Glutamatergic neuron (in vitro differentiated cells): ENCODE measurements at regions not wholly inside any gene's neighbourhood (a gene's known extent, or its start where the extent isn't known, plus 50 kb on each side); places are given as distances from the start of the nearest gene placed in this dataset.

Source experiments
- DNase-seq: peaks from one replicate; pipeline ENCODE4 v3.0.0; 2022
- H3K27ac Mint-ChIP-seq: one replicate; pipeline ENCODE4 v1.8.0; 2020; ENCODE audit warnings: mild to moderate bottlenecking, mixed read lengths, inconsistent platforms; ENCODE audit not compliant: unreplicated experiment
- H3K27me3 Mint-ChIP-seq: one replicate; pipeline ENCODE4 v1.8.0; 2020; ENCODE audit warnings: mild to moderate bottlenecking, moderate library complexity, mixed read lengths, inconsistent platforms; ENCODE audit not compliant: unreplicated experiment
- H3K36me3 Mint-ChIP-seq: one replicate; pipeline ENCODE4 v1.8.0; 2020; ENCODE audit warnings: mild to moderate bottlenecking, mixed read lengths, inconsistent platforms; ENCODE audit not compliant: unreplicated experiment
- H3K4me1 Mint-ChIP-seq: one replicate; pipeline ENCODE4 v1.8.0; 2020; ENCODE audit warnings: mild to moderate bottlenecking, low read depth, mixed read lengths, inconsistent platforms; ENCODE audit not compliant: unreplicated experiment
- H3K4me3 Mint-ChIP-seq: one replicate; pipeline ENCODE4 v1.8.0; 2020; ENCODE audit warnings: mild to moderate bottlenecking, mixed read lengths, inconsistent platforms; ENCODE audit not compliant: unreplicated experiment
- H3K9me3 Mint-ChIP-seq: one replicate; pipeline ENCODE4 v1.8.0; 2020; ENCODE audit warnings: mild to moderate bottlenecking, moderate library complexity, mixed read lengths, inconsistent platforms; ENCODE audit not compliant: unreplicated experiment
- CTCF ChIP-seq: fragments of 200-600 bp; sonication (generic); IDR thresholded peaks from one replicate; pipeline ENCODE4 v1.5.0; 2021; ENCODE audit not compliant: partially characterized antibody, unreplicated experiment

GRCh38 chr12:38445040-38445439 is 128.5 kb downstream of the ALG10B start:
- Mint-ChIP-seq H3K36me3 (no peaks in the 10 kb centered on the region), H3K4me1 (no peaks in the 10 kb centered on the region), H3K4me3 (no peak overlapping the region), H3K27ac (no peak overlapping the region), H3K27me3 (no peaks in the 10 kb centered on the region), H3K9me3 (peaks cover 2% of the 10 kb centered on the region)
- TF ChIP-seq CTCF, result no peak
- no peak for DNase-seq

GRCh38 chr12:38448991-38449390 is 132.4 kb downstream of the ALG10B start:
- Mint-ChIP-seq H3K4me3 (no peak overlapping the region), H3K27ac (no peak overlapping the region), H3K4me1 (no peaks in the 10 kb centered on the region), H3K27me3 (no peaks in the 10 kb centered on the region), H3K9me3 (no peaks in the 10 kb centered on the region), H3K36me3 (no peaks in the 10 kb centered on the region)
- TF ChIP-seq CTCF, result no peak
- DNase-seq, result no peak

GRCh38 chr12:38456537-38457120 is 140.1 kb downstream of the ALG10B start:
- no peaks in the 10 kb centered on the region for H3K27me3 Mint-ChIP-seq
- no peak for TF ChIP-seq CTCF
- no peak overlapping the region for H3K4me3 Mint-ChIP-seq
- no peaks in the 10 kb centered on the region for H3K4me1 Mint-ChIP-seq
- no peaks in the 10 kb centered on the region for H3K9me3 Mint-ChIP-seq
- H3K36me3 Mint-ChIP-seq, result no peaks in the 10 kb centered on the region
- no peak for DNase-seq
- H3K27ac Mint-ChIP-seq, result no peak overlapping the region

- no peak for TF ChIP-seq CTCF
- H3K9me3 Mint-ChIP-seq, result no peaks in the 10 kb centered on the region
- H3K27me3 Mint-ChIP-seq, result no peaks in the 10 kb centered on the region
- DNase-seq, result no peak
- H3K27ac Mint-ChIP-seq, result no peak overlapping the region
- H3K36me3 Mint-ChIP-seq, result no peaks in the 10 kb centered on the region
- H3K4me1 Mint-ChIP-seq, result no peaks in the 10 kb centered on the region
- H3K4me3 Mint-ChIP-seq, result no peak overlapping the region
Observed at GRCh38 chr12:38465020-38465419, 148.4 kb downstream of the ALG10B start.

- Mint-ChIP-seq H3K27me3 (no peaks in the 10 kb centered on the region), H3K4me3 (no peak overlapping the region), H3K27ac (no peak overlapping the region), H3K4me1 (no peaks in the 10 kb centered on the region), H3K9me3 (peaks cover 2% of the 10 kb centered on the region), H3K36me3 (no peaks in the 10 kb centered on the region)
- no peak for DNase-seq
- no peak for TF ChIP-seq CTCF
Observed at GRCh38 chr12:38469715-38470114, 153.1 kb downstream of the ALG10B start.
